ENCODE measurements at regions not wholly inside any gene's neighbourhood (a gene's known extent, or its start where the extent isn't known, plus 50 kb on each side); places are given as distances from the start of the nearest gene placed in this dataset.

DNA sequence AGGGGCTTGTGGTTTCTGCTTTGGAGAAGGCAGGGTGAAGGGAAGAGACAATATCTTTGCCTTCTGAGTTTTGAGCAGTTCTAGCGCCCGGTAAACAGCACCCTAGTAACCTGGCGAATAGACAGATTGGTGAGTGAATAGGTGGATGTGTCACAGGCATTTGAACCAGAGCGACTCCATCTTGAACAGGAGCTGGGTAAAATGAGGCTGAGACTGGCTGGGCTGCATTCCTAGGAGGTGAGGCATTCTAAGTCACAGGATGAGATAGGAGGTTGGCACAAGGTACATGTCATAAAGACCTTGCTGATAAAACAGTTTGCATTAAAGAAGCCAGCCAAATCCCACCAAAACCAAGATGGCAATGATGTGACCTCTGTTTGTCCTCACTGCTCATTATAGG, 643.6 kb upstream of the TMEM132C start:
- H3K27ac ChIP-seq, result no peak overlapping the region
- TF ChIP-seq, protein P1, sequence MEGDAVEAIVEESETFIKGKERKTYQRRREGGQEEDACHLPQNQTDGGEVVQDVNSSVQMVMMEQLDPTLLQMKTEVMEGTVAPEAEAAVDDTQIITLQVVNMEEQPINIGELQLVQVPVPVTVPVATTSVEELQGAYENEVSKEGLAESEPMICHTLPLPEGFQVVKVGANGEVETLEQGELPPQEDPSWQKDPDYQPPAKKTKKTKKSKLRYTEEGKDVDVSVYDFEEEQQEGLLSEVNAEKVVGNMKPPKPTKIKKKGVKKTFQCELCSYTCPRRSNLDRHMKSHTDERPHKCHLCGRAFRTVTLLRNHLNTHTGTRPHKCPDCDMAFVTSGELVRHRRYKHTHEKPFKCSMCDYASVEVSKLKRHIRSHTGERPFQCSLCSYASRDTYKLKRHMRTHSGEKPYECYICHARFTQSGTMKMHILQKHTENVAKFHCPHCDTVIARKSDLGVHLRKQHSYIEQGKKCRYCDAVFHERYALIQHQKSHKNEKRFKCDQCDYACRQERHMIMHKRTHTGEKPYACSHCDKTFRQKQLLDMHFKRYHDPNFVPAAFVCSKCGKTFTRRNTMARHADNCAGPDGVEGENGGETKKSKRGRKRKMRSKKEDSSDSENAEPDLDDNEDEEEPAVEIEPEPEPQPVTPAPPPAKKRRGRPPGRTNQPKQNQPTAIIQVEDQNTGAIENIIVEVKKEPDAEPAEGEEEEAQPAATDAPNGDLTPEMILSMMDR (IDR thresholded peaks at IDR 0.05), result no peak
- DNase-seq (ENCODE audit: low spot score), result no peak
- no peak overlapping the region for H3K4me3 ChIP-seq

DNA sequence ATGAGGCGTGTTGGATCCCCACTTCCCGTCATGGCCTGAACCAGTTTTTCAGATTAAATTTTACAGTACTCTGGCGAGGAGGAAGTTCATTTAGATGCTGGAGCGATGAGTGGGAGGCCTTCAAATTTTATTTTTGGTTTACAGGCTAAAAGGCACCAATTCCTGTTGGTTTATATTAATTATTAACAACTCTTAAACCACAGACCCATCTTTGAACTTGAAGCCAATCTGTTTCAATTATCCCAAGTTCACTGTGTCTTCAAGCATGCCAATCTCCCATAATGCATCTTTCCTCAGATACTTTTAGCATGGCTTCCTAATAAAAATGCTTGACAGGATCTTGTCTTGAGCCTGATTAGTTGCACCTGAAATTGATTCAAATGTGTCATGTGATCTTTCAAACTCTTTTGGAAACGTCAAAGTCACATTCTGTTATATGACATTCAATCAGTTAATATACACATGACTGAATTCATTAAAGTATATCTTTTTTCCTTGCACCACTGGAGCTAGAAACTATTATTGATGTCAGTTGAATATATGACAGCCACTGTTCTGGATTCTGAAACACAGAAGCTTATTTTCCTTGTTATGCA, 641.7 kb upstream of the TMEM132C start:
- DNase-seq (ENCODE audit: low spot score), result no peak
- Histone ChIP-seq H3K4me3 (no peak overlapping the region), H3K27ac (no peak overlapping the region)
- TF ChIP-seq, protein P1 (IDR thresholded peaks at IDR 0.05), result no peak

DNA sequence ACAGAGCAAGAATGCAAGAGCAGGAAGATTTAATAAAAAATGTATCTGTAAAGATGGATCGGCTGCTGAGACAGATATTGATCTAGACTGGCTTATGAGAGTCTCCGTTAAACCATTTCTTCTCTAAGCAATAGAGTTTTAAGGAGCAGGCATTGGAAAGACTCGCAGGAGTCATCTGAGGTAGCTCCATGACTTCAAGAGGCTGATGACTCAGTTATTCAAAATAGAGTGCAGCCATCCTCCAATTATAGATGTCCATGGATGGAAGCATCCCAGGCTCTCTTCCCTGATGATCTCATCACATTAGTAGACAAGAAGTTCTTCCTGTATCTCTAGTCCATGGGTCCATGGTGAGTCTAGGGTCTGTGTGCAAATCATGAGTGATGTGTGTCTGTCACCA, 638.3 kb upstream of the TMEM132C start:
- TF ChIP-seq, protein P1 (IDR thresholded peaks at IDR 0.05), result no peak
- H3K4me3 ChIP-seq, result no peak overlapping the region
- DNase-seq (ENCODE audit: low spot score), result no peak
- no peak overlapping the region for H3K27ac ChIP-seq

DNA sequence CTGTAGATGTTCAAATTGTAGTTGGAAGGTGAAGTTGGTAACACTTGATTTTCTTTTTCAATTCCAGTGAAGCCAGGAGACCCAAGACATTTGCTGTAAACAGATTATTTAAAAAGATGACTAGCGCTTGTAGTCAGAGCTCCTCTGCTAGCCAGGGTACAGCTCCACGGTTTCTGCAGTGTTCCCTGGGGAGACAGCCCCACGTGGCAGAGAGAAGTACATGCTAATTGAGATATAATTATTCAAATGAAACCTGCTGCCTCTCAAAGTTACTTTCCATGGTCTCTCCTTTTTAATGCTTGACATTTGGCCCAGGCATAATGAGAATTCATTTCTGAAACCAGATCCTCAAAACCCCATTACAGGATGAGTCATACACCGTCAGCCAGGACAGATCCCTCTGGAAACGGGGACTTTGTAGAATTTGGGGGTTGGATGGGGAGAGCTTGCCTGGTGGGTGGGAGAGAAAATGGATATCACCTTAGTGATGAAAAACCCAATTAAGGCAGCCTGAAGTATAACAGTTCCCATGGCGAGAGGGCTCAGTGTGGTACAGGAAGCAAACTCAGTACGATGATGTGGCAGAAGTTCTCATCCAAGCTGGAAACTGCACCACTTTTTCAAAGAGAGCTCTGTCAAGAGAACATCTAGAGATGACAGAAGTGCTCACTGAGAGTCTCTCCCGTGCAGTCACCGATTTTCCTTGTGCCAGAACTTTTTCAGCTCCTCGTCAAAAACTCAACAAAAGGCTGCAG, 637.7 kb upstream of the TMEM132C start:
- TF ChIP-seq, protein P1 (IDR thresholded peaks at IDR 0.05), result no peak
- Histone ChIP-seq H3K27ac (no peak overlapping the region), H3K4me3 (no peak overlapping the region)
- DNase-seq (ENCODE audit: low spot score), result no peak

DNA sequence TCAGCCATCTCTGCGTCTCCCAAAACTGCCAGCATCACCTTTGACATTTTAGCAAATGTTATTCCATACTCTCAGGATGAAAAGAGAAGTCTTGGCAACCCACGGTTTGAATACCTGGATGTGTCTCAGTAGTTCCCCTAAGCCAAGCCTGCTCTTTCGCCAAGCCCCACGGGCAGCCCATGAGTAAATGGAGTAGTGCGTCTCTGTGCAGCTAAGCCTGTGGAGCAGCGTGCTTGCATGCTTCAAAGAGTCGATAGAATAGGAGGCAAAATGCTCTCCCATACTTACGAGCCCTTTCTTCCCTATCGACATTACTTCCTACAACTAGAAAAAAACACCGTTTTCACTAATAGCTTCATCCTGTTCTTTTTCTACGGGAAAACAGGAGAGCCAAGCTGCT, 634.5 kb upstream of the TMEM132C start:
- Histone ChIP-seq H3K27ac (no peak overlapping the region), H3K4me3 (no peak overlapping the region)
- DNase-seq (ENCODE audit: low spot score), result no peak
- TF ChIP-seq, protein P1 (IDR thresholded peaks at IDR 0.05), result no peak

DNA sequence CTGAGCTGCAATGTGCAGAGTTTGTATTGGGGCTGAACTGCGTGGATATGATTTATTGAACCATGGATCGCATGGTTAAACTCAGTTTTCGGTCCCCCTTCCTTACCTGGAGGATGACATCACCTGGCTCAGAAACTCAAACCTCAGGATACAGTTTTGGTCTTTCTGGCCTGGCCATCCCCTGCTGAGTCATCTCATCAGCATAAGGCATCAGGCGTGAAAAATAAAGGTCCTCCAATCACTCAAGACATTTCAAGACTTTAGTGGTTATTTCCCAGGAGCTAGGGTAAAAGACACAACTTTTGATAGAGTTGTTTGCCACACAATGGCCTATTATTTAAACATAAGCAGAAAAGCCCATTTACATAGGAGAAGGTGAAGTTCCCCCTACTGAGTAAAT, 631.1 kb upstream of the TMEM132C start:
- TF ChIP-seq, protein P1 (IDR thresholded peaks at IDR 0.05), result no peak
- DNase-seq (ENCODE audit: low spot score), result no peak
- Histone ChIP-seq H3K27ac (no peak overlapping the region), H3K4me3 (no peak overlapping the region)

DNA sequence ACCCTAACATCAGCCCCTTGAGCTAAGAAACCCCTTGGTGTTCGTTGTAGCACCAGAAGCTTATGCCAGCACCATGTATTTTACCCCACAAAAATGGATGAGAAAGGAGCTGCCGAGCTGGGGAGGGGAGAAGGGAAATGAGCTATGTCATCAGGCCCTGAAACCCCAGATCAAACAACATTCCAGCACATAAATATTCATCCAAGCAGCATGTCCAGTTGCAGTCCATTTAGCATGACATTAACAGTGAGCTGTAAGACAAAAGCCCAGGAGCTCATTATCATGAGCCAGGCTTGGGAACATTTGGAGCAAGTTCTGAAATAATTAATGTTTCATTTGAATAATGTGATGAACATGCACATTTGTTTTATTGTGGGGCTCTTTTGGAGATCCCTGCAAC, 630.1 kb upstream of the TMEM132C start:
- TF ChIP-seq, protein P1 (IDR thresholded peaks at IDR 0.05), result no peak
- DNase-seq (ENCODE audit: low spot score), result no peak
- H3K4me3 ChIP-seq, result no peak overlapping the region
- H3K27ac ChIP-seq, result no peak overlapping the region

Data from coronary artery (tissue), 2 donors.